GM23248 (cell line): ENCODE measurements at regions not wholly inside any gene's neighbourhood (a gene's known extent, or its start where the extent isn't known, plus 50 kb on each side); places are given as distances from the start of the nearest gene placed in this dataset.

Experiments
- EZH2 ChIP-seq: fragments of 200-600 bp; sonication (generic); IDR thresholded peaks from 2 replicates; pipeline ENCODE4 v1.6.1; 2018; ENCODE audit warnings: antibody characterized with exemption, mild to moderate bottlenecking; ENCODE audit not compliant: insufficient read depth, poor library complexity, severe bottlenecking
- EZH2phosphoT487 ChIP-seq: fragments of 200-600 bp; sonication (generic); IDR thresholded peaks from 2 replicates; pipeline ENCODE4 v1.6.1; 2018; ENCODE audit warnings: antibody characterized with exemption, moderate library complexity, mild to moderate bottlenecking, low read depth; ENCODE audit not compliant: insufficient read depth

GRCh38 chr1:83709662-83710061 lies 289.3 kb downstream of the TTLL7 start:
- no peak for TF ChIP-seq EZH2
- TF ChIP-seq EZH2phosphoT487 = no peak
